ENCODE measurements at regions not wholly inside any gene's neighbourhood (a gene's known extent, or its start where the extent isn't known, plus 50 kb on each side); places are given as distances from the start of the nearest gene placed in this dataset.

DNA sequence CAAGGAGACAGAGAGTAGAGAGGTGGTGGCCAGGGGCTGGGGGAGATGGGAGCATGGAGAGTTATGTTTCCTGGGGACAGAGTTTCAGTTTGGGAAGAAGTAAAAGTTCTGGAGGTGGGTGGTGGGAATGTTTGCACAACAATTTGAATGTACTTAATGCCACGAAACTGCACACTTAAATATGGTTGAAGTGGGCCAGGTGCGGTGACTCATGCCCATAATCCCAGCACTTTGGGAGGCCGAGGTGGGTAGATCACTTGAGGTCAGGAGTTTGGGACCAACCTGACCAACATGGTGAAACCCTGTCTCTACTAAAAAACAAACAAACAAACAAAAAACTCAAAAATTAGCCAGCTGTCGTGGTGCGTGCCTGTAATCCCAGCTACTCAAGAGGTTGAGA lies 137.2 kb downstream of the PFKFB3 start:
- DNase-seq (ENCODE audit: low read depth in 1 of 2, low spot score in 2 of 2) (no peak), FAIRE-seq (no peak)
- Histone ChIP-seq H3K79me2 (ENCODE audit: control insufficient read depth in 1 of 2, insufficient read depth in 2 of 2, low read length in 2 of 2) (no peaks in the 10 kb centered on the region), H2BK12ac (ENCODE audit: low read depth, low read length) (no peak overlapping the region), H4K8ac (ENCODE audit: extremely low read depth, insufficient read depth, low read length) (no peak overlapping the region), H3K79me1 (ENCODE audit: low read depth, low read length) (no peaks in the 10 kb centered on the region), H3K27ac (ENCODE audit: low read depth, low read length) (no peak overlapping the region), H3K23me2 (ENCODE audit: low read depth, low read length) (no peaks in the 10 kb centered on the region), H3K4me1 (replicated peaks in 1 of 4; ENCODE audit: control insufficient read depth in 3 of 4, insufficient read depth in 4 of 4, low read length in 3 of 4) (no peaks in the 10 kb centered on the region; a peak in 1 of 7 replicates), H3K9me3 (ENCODE audit: insufficient read depth in 2 of 2, low read depth in 1 of 2, low read length in 1 of 2) (no peaks in the 10 kb centered on the region), H3K36me3 (ENCODE audit: control insufficient read depth in 2 of 4, insufficient read depth in 4 of 4, low read length in 3 of 4) (no peaks in the 10 kb centered on the region; a peak in 1 of 8 replicates), H4K5ac (ENCODE audit: insufficient read length, low read depth, low read length) (no peak overlapping the region), H3K23ac (ENCODE audit: insufficient read length) (no peak overlapping the region), H3K14ac (ENCODE audit: insufficient read length) (no peak overlapping the region), H3K9ac (replicated peaks in 1 of 4; ENCODE audit: extremely low read depth in 1 of 4, low read depth in 3 of 4, low read length in 3 of 4) (no peak overlapping the region), H2BK20ac (ENCODE audit: low read length) (no peak overlapping the region), H3K27me3 (replicated peaks in 1 of 4; ENCODE audit: control insufficient read depth in 3 of 4, extremely low read depth in 1 of 4, insufficient read depth in 3 of 4, low read length in 3 of 4) (no peaks in the 10 kb centered on the region), H2BK5ac (ENCODE audit: low read depth, low read length) (no peak overlapping the region), H2BK120ac (replicated peaks; ENCODE audit: low read depth, low read length) (no peak overlapping the region), H3K4ac (replicated peaks; ENCODE audit: insufficient read length, low read depth, low read length) (no peak overlapping the region), H4K91ac (replicated peaks; ENCODE audit: insufficient read length, low read length) (no peak overlapping the region), H3K4me3 (ENCODE audit: extremely low read depth in 1 of 4, insufficient read depth in 2 of 4, low read depth in 3 of 4, low read length in 4 of 4) (no peak overlapping the region), H3K18ac (ENCODE audit: extremely low read depth, low read length) (no peak overlapping the region), H2BK15ac (ENCODE audit: low read length) (no peak overlapping the region), H2AK5ac (ENCODE audit: low read depth, low read length) (no peak overlapping the region), H3K4me2 (ENCODE audit: insufficient read depth in 1 of 2, low read depth in 2 of 2, low read length in 2 of 2) (no peak overlapping the region), H2AFZ (ENCODE audit: low read length) (no peak overlapping the region), H4K20me1 (replicated peaks in 1 of 2; ENCODE audit: control insufficient read depth in 1 of 2, insufficient read depth in 2 of 2, low read length in 2 of 2) (no peaks in the 10 kb centered on the region), H3K56ac (replicated peaks; ENCODE audit: insufficient read length, low read depth, low read length) (no peak overlapping the region)
- POLR2A ChIA-PET (ENCODE audit: partially characterized antibody): no interaction called here
- 88% methylated on average over 5 of the region's 5 CpGs; no CpG with 5 or more reads in 1 of the 2 experiments for WGBS, 2 experiments (ENCODE audit: extremely low coverage in 1 of 2, insufficient coverage in 1 of 2, insufficient read length in 1 of 2, insufficient replicate concordance in 2 of 2, low coverage in 1 of 2, low lambda C conversion rate in 2 of 2, missing lambda C conversion rate in 1 of 2)
- no peak for TF ChIP-seq RNF2 (IDR thresholded peaks at IDR 0.05; ENCODE audit: borderline replicate concordance, low read depth, low read length, missing control alignments, poor library complexity, severe bottlenecking)
- no peak for TF ChIP-seq RBBP5 (IDR thresholded peaks at IDR 0.05; ENCODE audit: borderline replicate concordance, low read depth, low read length)
- TF ChIP-seq EGR1 (IDR thresholded peaks at IDR 0.05; ENCODE audit: borderline replicate concordance, low read depth, low read length): no peak
- no peak for TF ChIP-seq HDAC6 (IDR thresholded peaks at IDR 0.05; ENCODE audit: low read depth, low read length)
- no peak for TF ChIP-seq SP4 (IDR thresholded peaks at IDR 0.05; ENCODE audit: low read length)
- CTCF ChIA-PET (ENCODE audit: partially characterized antibody): interaction anchor here (0.8 kb wide), 1 partner anchor 13 kb away, joined by 3 read pairs; no protein-coding TSS in a partner anchor

All from H1 (cell line).